SK-N-SH (cell line): ENCODE measurements at regions not wholly inside any gene's neighbourhood (a gene's known extent, or its start where the extent isn't known, plus 50 kb on each side); places are given as distances from the start of the nearest gene placed in this dataset.

Experiments used
- CTCF ChIA-PET: fragments of 300-600, 350-600 bp; formaldehyde crosslinking; extraction: SDS; loops from one replicate; lab custom pipeline; 2021; lab: Yijun Ruan, JAX
- POLR2A ChIA-PET: fragments of 350-600 bp; sonication (Branson Sonifier 250); formaldehyde crosslinking; extraction: SDS; loops from one replicate; lab custom pipeline; 2020; ENCODE audit warnings: antibody characterized with exemption, inconsistent platforms; lab: Yijun Ruan, JAX
- DNase-seq: peaks from one replicate; pipeline ENCODE4 v3.0.0; 2012
- H2AFZ ChIP-seq: fragments of 200-600 bp; sonication (generic); 2 replicates; pipeline ENCODE4 v1.8.1; 2016; ENCODE audit warnings: antibody characterized with exemption, mild to moderate bottlenecking, low read depth
- H3F3A ChIP-seq: fragments of 200-600 bp; sonication (generic); replicated peaks from 2 replicates; pipeline ENCODE3; 2016; ENCODE audit warnings: antibody characterized with exemption, mild to moderate bottlenecking; ENCODE audit not compliant: insufficient read depth
- H3K27ac ChIP-seq, 2 experiments: fragments of 200-500 bp in 1 of 2; fragments of 200-600 bp in 1 of 2; sonication (Bioruptor generic) in 1 of 2; sonication (generic), shearing (Covaris generic) in 1 of 2; 2 replicates each; pipeline versions ENCODE4 v1.5.1 to v1.6.1; 2014 to 2016; ENCODE audit warnings: low read depth in 2 of 2, inconsistent platforms in 1 of 2, low read length in 1 of 2, mild to moderate bottlenecking in 1 of 2, mixed read lengths in 1 of 2
- H3K27me3 ChIP-seq: fragments of 200-600 bp; sonication (generic), shearing (Covaris generic); 2 replicates; pipeline ENCODE4 v1.6.1; 2016; ENCODE audit warnings: mixed run types; ENCODE audit not compliant: insufficient read depth
- H3K36me3 ChIP-seq, 2 experiments: fragments of 200-500 bp in 1 of 2; fragments of 200-600 bp in 1 of 2; sonication (Bioruptor generic) in 1 of 2; sonication (generic) in 1 of 2; replicated peaks in 1 of 2; 2 replicates each; pipeline versions ENCODE3 to v1.5.1; 2014 to 2016; ENCODE audit warnings: low read length in 1 of 2, mild to moderate bottlenecking in 1 of 2; ENCODE audit not compliant: insufficient read depth in 2 of 2, control insufficient read depth in 1 of 2
- H3K4me1 ChIP-seq, 2 experiments: fragments of 200-500 bp in 1 of 2; fragments of 200-600 bp in 1 of 2; sonication (Bioruptor generic) in 1 of 2; sonication (generic), shearing (Covaris generic) in 1 of 2; 2 replicates each; pipeline versions ENCODE4 v1.5.1 to v1.6.1; 2014 to 2016; ENCODE audit warnings: low read depth in 1 of 2, low read length in 1 of 2, mixed run types in 1 of 2; ENCODE audit not compliant: insufficient read depth in 2 of 2, control insufficient read depth in 1 of 2
- H3K4me2 ChIP-seq: fragments of 200-600 bp; sonication (generic), shearing (Covaris generic); 2 replicates; pipeline ENCODE4 v1.6.1; 2017; ENCODE audit warnings: mixed run types
- H3K4me3 ChIP-seq, 2 experiments: fragments of 200-500 bp in 1 of 2; fragments of 200-600 bp in 1 of 2; sonication (Bioruptor generic) in 1 of 2; sonication (generic), shearing (Covaris generic) in 1 of 2; 2 replicates each; pipeline versions ENCODE4 v1.5.1 to v1.8.1; 2014 to 2016; ENCODE audit warnings: low read depth in 2 of 2, inconsistent platforms in 1 of 2, low read length in 1 of 2, mild to moderate bottlenecking in 1 of 2, mixed read lengths in 1 of 2, moderate library complexity in 1 of 2
- H3K79me2 ChIP-seq: fragments of 200-600 bp; sonication (generic); 2 replicates; pipeline ENCODE4 v1.8.1; 2017; ENCODE audit warnings: mild to moderate bottlenecking; ENCODE audit not compliant: insufficient read depth
- H3K9ac ChIP-seq: fragments of 200-600 bp; sonication (generic); 2 replicates; pipeline ENCODE4 v1.6.1; 2017; ENCODE audit warnings: mixed run types
- H3K9me2 ChIP-seq: fragments of 200-600 bp; sonication (generic); 2 replicates; pipeline ENCODE4 v1.6.1; 2017; ENCODE audit warnings: mixed run types
- H3K9me3 ChIP-seq: fragments of 200-600 bp; sonication (generic); 2 replicates; pipeline ENCODE4 v1.6.1; 2017; ENCODE audit warnings: mixed run types, mild to moderate bottlenecking, moderate library complexity
- H4K20me1 ChIP-seq: fragments of 200-600 bp; sonication (generic); 2 replicates; pipeline ENCODE4 v1.6.1; 2017; ENCODE audit warnings: mild to moderate bottlenecking, mixed run types; ENCODE audit not compliant: insufficient read depth
- CHD2 ChIP-seq: fragments of 150-350 bp; IDR thresholded peaks from 2 replicates; pipeline ENCODE4 v1.6.1; 2018; ENCODE audit warnings: low read length; ENCODE audit not compliant: partially characterized antibody
- ELF1 ChIP-seq: IDR thresholded peaks from 2 replicates; pipeline ENCODE4 v1.4.0; 2012
- EP300 ChIP-seq, 2 experiments: IDR thresholded peaks; 2 replicates each; pipeline versions ENCODE4 v1.4.0 to v1.6.1; 2012; ENCODE audit warnings: borderline replicate concordance in 1 of 2, low read depth in 1 of 2, low read length in 1 of 2
- EZH2phosphoT487 ChIP-seq: fragments of 200-600 bp; sonication (generic); IDR thresholded peaks from 2 replicates; pipeline ENCODE4 v1.6.1; 2017; ENCODE audit warnings: low read depth, mixed run types, mild to moderate bottlenecking, antibody characterized with exemption, moderate library complexity, borderline replicate concordance
- GATA2 ChIP-seq: sonication (generic); formaldehyde crosslinking; IDR thresholded peaks from 2 replicates; pipeline ENCODE4 v1.5.0; 2020; ENCODE audit warnings: mild to moderate bottlenecking, missing genetic modification reagents
- JUND ChIP-seq: IDR thresholded peaks from 2 replicates; pipeline ENCODE4 v1.4.0; 2012
- MEF2A ChIP-seq: IDR thresholded peaks from 2 replicates; pipeline ENCODE4 v1.4.0; 2012; ENCODE audit warnings: low read depth, borderline replicate concordance
- MXI1 ChIP-seq: IDR thresholded peaks from 2 replicates; pipeline ENCODE4 v1.6.1; 2012; ENCODE audit warnings: mild to moderate bottlenecking, low read depth, low read length, improper control_type of control experiment
- NFIC ChIP-seq: IDR thresholded peaks from 2 replicates; pipeline ENCODE4 v1.4.0; 2012; ENCODE audit warnings: borderline replicate concordance
- NRF1 ChIP-seq: IDR thresholded peaks from 2 replicates; pipeline ENCODE4 v1.6.1; 2012; ENCODE audit warnings: low read depth, mild to moderate bottlenecking, low read length
- POLR2AphosphoS5 ChIP-seq: IDR thresholded peaks from 2 replicates; pipeline ENCODE4 v1.6.1; 2012; ENCODE audit warnings: low read depth, low read length
- RCOR1 ChIP-seq: fragments of 150-350 bp; IDR thresholded peaks from 2 replicates; pipeline ENCODE4 v1.6.1; 2017; ENCODE audit warnings: antibody characterized with exemption, low read length
- RXRA ChIP-seq: IDR thresholded peaks from 2 replicates; pipeline ENCODE4 v1.4.0; 2012; ENCODE audit warnings: low read depth, mild to moderate bottlenecking, borderline replicate concordance
- SIN3A ChIP-seq: IDR thresholded peaks from 2 replicates; pipeline ENCODE4 v1.6.1; 2012; ENCODE audit warnings: low read depth, mild to moderate bottlenecking, low read length, moderate library complexity, borderline replicate concordance
- TCF12 ChIP-seq: IDR thresholded peaks from 2 replicates; pipeline ENCODE4 v1.4.0; 2012
- TEAD4 ChIP-seq: IDR thresholded peaks from 2 replicates; pipeline ENCODE4 v1.4.0; 2012; ENCODE audit warnings: mild to moderate bottlenecking, borderline replicate concordance; ENCODE audit not compliant: insufficient read depth
- WGBS: methylation state at CpG from one replicate; pipeline ENCODE4 v1.1.6; 2017; ENCODE audit warnings: low lambda C conversion rate; 5-methylcytosine and 5-hydroxymethylcytosine counted together
- TF ChIP-seq, protein P1 (sequence below): fragments of 150-350 bp; IDR thresholded peaks from 2 replicates; pipeline ENCODE4 v1.6.1; 2016; ENCODE audit warnings: mild to moderate bottlenecking, low read depth, low read length
- TF ChIP-seq, protein P2 (sequence below): IDR thresholded peaks from 2 replicates; pipeline ENCODE4; 2012
- TF ChIP-seq, protein P3 (sequence below): IDR thresholded peaks from 2 replicates; pipeline ENCODE4 v1.4.0; 2012; ENCODE audit warnings: low read depth

DNA sequence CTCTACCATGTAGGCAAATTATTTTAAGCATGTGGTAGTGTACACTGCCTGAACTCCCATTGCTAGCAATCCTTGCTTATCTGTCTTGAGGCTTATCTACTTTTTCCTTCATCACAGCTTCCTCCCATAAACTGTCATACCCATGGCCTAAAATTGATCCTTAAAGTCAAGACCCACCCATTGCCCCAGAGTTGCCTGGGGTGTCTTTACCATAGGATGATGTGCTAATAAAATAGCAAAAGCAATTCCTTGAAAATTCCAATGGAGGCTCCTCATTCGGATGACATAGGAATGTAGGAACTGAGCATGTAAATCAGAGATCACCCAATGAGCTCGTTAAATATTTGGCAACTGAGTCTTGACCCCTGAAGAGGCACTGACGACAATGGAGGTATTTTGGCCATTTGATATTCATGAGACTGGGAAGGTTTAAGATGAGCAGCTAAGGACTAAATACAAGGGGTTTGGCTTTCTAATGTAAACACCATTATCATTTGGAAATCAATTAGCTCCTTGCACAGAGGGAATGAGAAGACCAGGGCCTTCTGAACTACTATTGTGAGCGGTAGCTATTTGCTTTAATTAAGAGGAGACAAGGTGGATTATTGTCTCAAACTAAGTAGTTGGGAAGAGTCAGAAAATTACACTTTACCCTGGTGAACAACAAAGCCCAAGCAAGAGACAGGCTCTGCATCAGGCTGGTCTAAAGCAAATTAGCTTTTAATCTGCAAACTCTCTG, 234.9 kb downstream of the GATA3 start:
- TF ChIP-seq EP300 (IDR thresholded peaks at IDR 0.05; ENCODE audit: borderline replicate concordance in 1 of 2, low read depth in 1 of 2, low read length in 1 of 2) (no peak), GATA2 (CRISPR knock-in tag) (no peak), JUND (no peak), RXRA (no peak), POLR2AphosphoS5 (no peak), SIN3A (no peak), MEF2A (no peak), NRF1 (no peak), RCOR1 (no peak), ELF1 (no peak), CHD2 (no peak)
- TF ChIP-seq, protein P1, sequence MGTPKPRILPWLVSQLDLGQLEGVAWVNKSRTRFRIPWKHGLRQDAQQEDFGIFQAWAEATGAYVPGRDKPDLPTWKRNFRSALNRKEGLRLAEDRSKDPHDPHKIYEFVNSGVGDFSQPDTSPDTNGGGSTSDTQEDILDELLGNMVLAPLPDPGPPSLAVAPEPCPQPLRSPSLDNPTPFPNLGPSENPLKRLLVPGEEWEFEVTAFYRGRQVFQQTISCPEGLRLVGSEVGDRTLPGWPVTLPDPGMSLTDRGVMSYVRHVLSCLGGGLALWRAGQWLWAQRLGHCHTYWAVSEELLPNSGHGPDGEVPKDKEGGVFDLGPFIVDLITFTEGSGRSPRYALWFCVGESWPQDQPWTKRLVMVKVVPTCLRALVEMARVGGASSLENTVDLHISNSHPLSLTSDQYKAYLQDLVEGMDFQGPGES = no peak
- TF ChIP-seq, protein P2, sequence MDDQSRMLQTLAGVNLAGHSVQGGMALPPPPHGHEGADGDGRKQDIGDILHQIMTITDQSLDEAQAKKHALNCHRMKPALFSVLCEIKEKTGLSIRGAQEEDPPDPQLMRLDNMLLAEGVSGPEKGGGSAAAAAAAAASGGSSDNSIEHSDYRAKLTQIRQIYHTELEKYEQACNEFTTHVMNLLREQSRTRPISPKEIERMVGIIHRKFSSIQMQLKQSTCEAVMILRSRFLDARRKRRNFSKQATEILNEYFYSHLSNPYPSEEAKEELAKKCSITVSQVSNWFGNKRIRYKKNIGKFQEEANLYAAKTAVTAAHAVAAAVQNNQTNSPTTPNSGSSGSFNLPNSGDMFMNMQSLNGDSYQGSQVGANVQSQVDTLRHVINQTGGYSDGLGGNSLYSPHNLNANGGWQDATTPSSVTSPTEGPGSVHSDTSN = no peak
- TF ChIP-seq, protein P3, sequence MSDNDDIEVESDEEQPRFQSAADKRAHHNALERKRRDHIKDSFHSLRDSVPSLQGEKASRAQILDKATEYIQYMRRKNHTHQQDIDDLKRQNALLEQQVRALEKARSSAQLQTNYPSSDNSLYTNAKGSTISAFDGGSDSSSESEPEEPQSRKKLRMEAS = no peak
- TF ChIP-seq, all 33 proteins: peak for 0
- POLR2A ChIA-PET = no interaction called here
- H3K36me3 ChIP-seq = no peaks in the 10 kb centered on the region
- 75% methylated on average over 4 of the region's 4 CpGs for WGBS
- no peak overlapping the region for H2AFZ ChIP-seq
- H3K9ac ChIP-seq = no peak overlapping the region
- no peak overlapping the region for H3K4me2 ChIP-seq
- H3K27me3 ChIP-seq = no peaks in the 10 kb centered on the region
- no peaks in the 10 kb centered on the region for H3K9me3 ChIP-seq
- DNase-seq = no peak
- no peaks in the 10 kb centered on the region for H3F3A ChIP-seq
- no peaks in the 10 kb centered on the region; a peak in 1 of 4 replicates for H3K4me1 ChIP-seq
- H3K79me2 ChIP-seq = no peaks in the 10 kb centered on the region
- no peaks in the 10 kb centered on the region for H3K9me2 ChIP-seq
- CTCF ChIA-PET = interaction anchor here (0.9 to 1.1 kb wide), 2 partner anchors 157 to 226 kb away, joined by 3 read pairs; no protein-coding TSS in a partner anchor
- no peak overlapping the region for H3K4me3 ChIP-seq
- no peaks in the 10 kb centered on the region for H4K20me1 ChIP-seq
- H3K27ac ChIP-seq = no peak overlapping the region

DNA sequence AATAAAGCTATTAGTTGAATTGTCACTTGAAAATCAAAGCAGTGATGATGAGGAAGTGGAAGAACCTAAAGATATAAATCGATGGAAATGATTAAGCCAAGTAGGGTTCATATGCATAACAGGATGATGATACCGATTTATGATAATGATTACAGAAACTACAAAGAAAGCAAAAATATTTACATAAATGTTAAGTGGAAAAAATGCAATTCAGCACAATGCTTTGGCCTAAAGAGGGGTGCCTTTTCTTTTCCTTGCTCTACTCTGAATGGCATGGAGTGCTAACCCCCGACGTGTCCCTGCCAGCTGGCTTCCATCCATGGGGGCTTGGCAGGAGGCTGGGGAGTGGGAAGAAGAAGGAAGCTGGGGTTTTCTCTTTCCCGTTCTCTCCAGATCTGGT, 240.3 kb downstream of the GATA3 start:
- H3K9me2 ChIP-seq = no peaks in the 10 kb centered on the region
- ChIA-PET POLR2A (no interaction called here), CTCF (no interaction called here)
- H4K20me1 ChIP-seq = no peaks in the 10 kb centered on the region
- no peak overlapping the region for H2AFZ ChIP-seq
- H3K4me1 ChIP-seq = peaks cover 0 to 4% of the 10 kb centered on the region in 2 experiments; a peak in 1 of 4 replicates
- no peak overlapping the region for H3K9ac ChIP-seq
- H3K27me3 ChIP-seq = peaks cover 20% of the 10 kb centered on the region; the same call in 1 of the 2 replicates
- no peak overlapping the region for H3K27ac ChIP-seq
- WGBS = 76% methylated on average over 5 of the region's 5 CpGs
- H3K9me3 ChIP-seq = no peaks in the 10 kb centered on the region
- H3K79me2 ChIP-seq = no peaks in the 10 kb centered on the region
- no peaks in the 10 kb centered on the region for H3K36me3 ChIP-seq
- TF ChIP-seq NFIC (no peak), MXI1 (no peak), GATA2 (CRISPR knock-in tag) (no peak), EZH2phosphoT487 (no peak), TCF12 (no peak), TEAD4 (no peak)
- TF ChIP-seq, protein P1 = no peak
- H3F3A ChIP-seq = no peaks in the 10 kb centered on the region
- no peak overlapping the region for H3K4me2 ChIP-seq
- DNase-seq = no peak
- H3K4me3 ChIP-seq = no peak overlapping the region
